ENCODE measurements at regions not wholly inside any gene's neighbourhood (a gene's known extent, or its start where the extent isn't known, plus 50 kb on each side); places are given as distances from the start of the nearest gene placed in this dataset.
A peak's percentile ranks its signal among the peaks of the same experiment; 100 is the strongest.

- no peak for ATAC-seq
Measured at GRCh38 chr5:116658830-116659229, 84.2 kb upstream of the SEMA6A start.

GRCh38 chr5:116658141-116658540, 83.5 kb upstream of the SEMA6A start:
- ATAC-seq: no peak
- DNase-seq (ENCODE audit: low spot score): no peak

More at GRCh38 chr5:116658830-116659229, 84.2 kb upstream of the SEMA6A start:
- no peak for DNase-seq (ENCODE audit: low spot score)

GRCh38 chr5:116655431-116655830, 80.8 kb upstream of the SEMA6A start:
- ATAC-seq (no peak), DNase-seq (ENCODE audit: low spot score) (no peak)

- no peak for DNase-seq (ENCODE audit: low spot score)
- ATAC-seq: no peak
Measured at GRCh38 chr5:116654925-116655324, 80.3 kb upstream of the SEMA6A start.

- peak; percentile 37 for ATAC-seq
- DNase-seq (ENCODE audit: low spot score): no peak
Measured at GRCh38 chr5:116652903-116653302, 78.3 kb upstream of the SEMA6A start.

GRCh38 chr5:116652196-116652729, 77.6 kb upstream of the SEMA6A start:
- ATAC-seq (no peak), DNase-seq (ENCODE audit: low spot score) (no peak)

- ATAC-seq: no peak
- no peak for DNase-seq (ENCODE audit: low spot score)
Measured at GRCh38 chr5:116651653-116652052, 77.0 kb upstream of the SEMA6A start.

- ATAC-seq (no peak), DNase-seq (ENCODE audit: low spot score) (no peak)
Measured at GRCh38 chr5:116650964-116651363, 76.3 kb upstream of the SEMA6A start.

- ATAC-seq: no peak
Measured at GRCh38 chr5:116650544-116650943, 75.9 kb upstream of the SEMA6A start.

GRCh38 chr5:116646611-116647289, 72.1 kb upstream of the SEMA6A start:
- peak; percentile 55 for DNase-seq (ENCODE audit: low spot score)
- ATAC-seq: peak; percentile 98

More at GRCh38 chr5:116650544-116650943, 75.9 kb upstream of the SEMA6A start:
- no peak for DNase-seq (ENCODE audit: low spot score)

- DNase-seq (ENCODE audit: low spot score) (no peak), ATAC-seq (no peak)
Measured at GRCh38 chr5:116645627-116646026, 71.0 kb upstream of the SEMA6A start.

GRCh38 chr5:116640236-116640635, 65.6 kb upstream of the SEMA6A start:
- ATAC-seq (no peak), DNase-seq (ENCODE audit: low spot score) (no peak)

- DNase-seq (ENCODE audit: low spot score) (no peak), ATAC-seq (no peak)
Measured at GRCh38 chr5:116637149-116637740, 62.6 kb upstream of the SEMA6A start.

GRCh38 chr5:116632890-116633289, 58.3 kb upstream of the SEMA6A start:
- ATAC-seq (no peak), DNase-seq (ENCODE audit: low spot score) (no peak)

GRCh38 chr5:116631147-116631546, 56.5 kb upstream of the SEMA6A start:
- no peak for DNase-seq (ENCODE audit: low spot score)

GRCh38 chr5:116629168-116629567, 54.5 kb upstream of the SEMA6A start:
- no peak for ATAC-seq
- no peak for DNase-seq (ENCODE audit: low spot score)

More at GRCh38 chr5:116631147-116631546, 56.5 kb upstream of the SEMA6A start:
- ATAC-seq: no peak

GRCh38 chr5:116626945-116627679, 52.5 kb upstream of the SEMA6A start:
- ATAC-seq: no peak

GRCh38 chr5:116626272-116626723, 51.7 kb upstream of the SEMA6A start:
- peak; percentile 72 for DNase-seq (ENCODE audit: low spot score)
- peak; percentile 44 for ATAC-seq

More at GRCh38 chr5:116626945-116627679, 52.5 kb upstream of the SEMA6A start:
- DNase-seq (ENCODE audit: low spot score): no peak

Measured in left lobe of liver (tissue), 2 donors.